GM18520 (cell line): ENCODE measurements at regions not wholly inside any gene's neighbourhood (a gene's known extent, or its start where the extent isn't known, plus 50 kb on each side); places are given as distances from the start of the nearest gene placed in this dataset.
"Not testable (repeated sequence)": the region's sequence is repeated elsewhere in the genome, so short reads cannot be mapped to it uniquely, and the experiment has no call there.

ENCODE experiments used
- ATAC-seq: cut with Tn5 transposase; IDR thresholded peaks from one replicate; pipeline ENCODE4 v1.9.1; 2021; ENCODE audit not compliant: unreplicated experiment

DNA sequence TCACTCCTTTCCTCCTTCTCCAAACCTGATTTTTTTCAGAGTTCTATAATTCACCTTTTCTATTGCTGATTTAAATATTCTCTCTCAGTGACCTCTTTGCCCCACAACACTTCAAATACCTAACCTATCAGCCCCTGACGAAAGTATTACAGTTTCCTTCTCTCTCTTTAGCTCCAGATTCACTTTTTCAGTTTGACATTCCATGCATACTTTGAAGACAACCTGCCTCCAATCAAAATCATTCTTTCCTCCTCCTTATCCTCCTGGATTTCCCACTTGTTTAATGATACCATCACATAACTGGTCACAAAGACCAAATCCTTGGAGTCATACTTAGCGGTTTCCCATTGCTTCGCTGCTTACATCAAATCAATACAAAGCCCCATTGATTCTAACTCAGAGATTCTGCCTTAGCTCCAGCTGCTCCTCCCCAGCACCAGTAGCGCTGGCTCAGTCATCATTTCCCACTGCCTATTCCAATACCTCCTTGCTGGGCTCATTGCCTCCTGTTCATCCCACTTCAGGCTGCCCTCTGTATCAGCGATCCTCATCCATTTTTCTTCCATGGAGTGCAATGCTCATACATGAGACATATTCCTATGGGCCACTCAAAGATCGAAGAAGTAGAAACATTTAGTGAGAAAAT lies 240.1 kb downstream of the ZNF92 start:
- ATAC-seq: not testable (repeated sequence)

DNA sequence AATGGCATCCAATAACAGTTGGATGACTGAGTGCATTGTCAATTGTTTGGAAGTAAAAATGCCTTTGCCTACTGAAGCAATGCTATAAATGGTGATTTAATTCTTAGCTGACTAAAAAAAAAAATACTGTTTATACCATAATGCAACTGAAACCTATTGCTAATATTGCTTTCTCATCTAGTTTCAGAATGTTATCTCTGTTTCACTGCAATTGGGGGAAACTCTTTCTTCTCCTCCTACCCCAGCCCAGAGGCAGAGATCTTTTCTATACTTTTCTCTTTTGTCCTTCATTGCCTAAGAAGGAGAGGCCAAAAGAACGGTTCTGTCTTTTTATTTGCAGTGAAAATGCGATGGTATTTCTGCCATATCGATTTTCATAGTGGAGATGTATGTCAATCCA lies 242.5 kb downstream of the ZNF92 start:
- not testable (repeated sequence) for ATAC-seq

DNA sequence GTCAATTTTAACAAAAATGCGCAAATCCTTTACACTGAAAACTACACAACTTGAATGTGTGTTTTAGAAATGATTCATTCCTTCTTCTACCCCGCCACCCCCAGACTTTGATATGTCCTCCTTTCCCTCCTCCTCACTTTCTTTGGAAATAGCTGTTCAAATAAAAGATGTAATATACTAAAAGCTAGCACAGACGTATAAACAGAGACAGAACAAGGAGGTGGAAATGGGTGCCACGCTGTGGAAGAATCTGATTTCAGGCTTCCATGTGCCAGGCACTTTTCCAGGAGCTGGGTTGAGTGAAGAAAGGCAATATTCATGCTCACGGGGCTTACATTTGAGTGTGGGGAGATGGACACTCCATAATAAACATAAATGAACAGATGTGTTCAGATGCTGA lies 246.6 kb downstream of the ZNF92 start:
- not testable (repeated sequence) for ATAC-seq

DNA sequence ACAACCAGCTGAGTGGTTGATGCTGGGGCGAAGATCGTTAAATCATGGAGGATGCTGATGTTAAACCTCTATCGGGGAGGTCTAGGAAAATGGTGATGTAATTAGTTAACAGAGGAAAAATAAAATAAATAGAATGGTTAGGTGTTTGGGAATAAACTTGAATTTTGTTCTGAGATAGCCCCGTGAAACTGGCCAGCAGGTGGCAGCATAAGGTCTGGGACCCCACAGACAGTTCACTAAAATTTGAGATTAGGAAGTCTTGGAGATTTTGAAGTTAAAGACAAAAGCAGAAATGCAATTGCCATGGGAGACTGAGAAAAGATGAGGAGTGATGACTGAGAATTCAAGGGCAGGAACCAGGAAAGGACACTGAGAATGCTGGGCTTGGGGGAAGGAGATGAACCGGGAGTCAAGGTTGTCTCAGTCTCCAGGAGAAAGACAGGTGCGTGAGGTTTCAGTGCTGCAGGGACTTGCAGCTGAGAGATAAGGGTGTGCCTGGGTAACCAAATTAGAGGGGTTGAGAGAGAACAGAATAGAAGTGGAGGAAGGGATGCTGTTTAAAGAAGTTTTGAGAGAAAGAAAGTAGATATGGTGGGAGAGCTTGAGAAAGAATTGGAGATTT lies 248.0 kb downstream of the ZNF92 start:
- ATAC-seq: not testable (repeated sequence)

DNA sequence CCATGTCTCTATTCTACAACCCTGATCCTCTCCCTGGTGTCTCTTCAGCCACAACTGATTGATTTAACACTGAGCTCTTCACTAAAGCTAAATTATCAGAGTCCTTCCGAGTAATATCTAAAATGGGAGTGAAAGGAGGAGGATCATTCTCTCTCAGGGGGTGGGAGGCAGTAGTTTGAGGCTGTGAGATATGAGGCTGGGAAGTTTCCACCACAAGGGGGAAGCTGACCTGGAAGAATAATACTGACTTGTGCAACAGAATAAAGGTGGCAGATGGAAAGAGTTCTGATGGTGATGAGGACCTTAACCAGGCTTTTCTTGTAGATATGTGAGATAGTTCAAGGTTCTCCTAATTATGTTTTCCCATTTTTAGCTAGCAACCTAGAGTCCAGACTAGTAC lies 241.6 kb upstream of the VKORC1L1 start:
- ATAC-seq: not testable (repeated sequence)

DNA sequence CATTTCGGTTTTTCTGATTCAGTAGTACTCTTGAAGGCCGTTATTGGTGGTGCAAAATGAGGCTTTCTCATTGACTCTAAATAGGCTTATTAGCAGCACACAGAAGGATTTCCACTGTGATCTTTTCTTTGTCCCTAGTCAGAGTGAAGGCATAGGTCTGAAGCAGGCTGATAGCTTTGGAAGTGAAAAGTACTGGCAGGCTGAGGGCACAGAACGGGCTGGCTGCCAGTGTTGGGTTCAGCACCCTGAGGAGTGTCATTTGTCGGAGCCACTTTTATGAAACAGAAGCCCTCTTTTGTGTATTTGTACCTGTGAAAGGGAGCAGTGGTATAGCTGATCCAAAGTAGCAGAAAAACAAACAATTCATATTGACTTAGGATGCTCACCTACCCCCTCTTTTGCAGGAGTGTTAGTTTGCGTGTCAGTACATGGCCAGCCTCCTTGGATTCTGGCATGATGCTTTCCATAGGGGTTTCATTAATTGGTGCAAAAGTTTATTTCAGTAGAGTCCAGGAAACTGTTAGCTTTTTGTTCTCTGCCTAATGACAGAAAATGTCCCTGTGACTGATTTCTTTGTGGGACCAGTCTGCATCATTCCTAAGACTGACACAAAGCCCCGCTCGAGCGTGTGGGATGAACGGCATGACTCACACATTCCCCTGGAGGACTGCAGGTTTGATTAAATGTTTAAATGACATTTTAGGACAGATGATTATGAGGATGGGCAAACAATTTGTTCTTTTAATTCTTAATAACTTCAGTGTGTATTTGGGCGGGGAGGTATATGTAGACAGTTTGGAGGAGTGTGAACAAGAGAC lies 239.1 kb upstream of the VKORC1L1 start:
- not testable (repeated sequence) for ATAC-seq

DNA sequence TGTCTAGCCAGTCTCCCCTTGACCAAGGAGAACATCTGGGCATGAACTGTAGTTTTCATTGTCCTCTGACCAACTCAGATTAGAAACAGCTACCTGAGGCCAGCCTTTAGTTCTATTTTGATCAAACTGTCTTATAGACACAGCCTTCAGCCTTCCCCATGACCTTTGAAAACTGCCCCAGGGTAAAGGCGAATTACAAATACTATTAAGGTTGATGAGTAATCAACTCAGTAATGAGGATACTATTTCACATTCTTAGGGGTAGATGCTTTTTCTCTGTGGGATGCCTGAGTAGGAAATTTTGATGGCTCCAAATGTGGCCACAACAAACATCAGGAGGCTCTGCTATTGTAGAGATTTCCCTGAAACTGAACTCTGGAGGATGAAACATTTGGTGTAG lies 234.0 kb upstream of the VKORC1L1 start:
- ATAC-seq: not testable (repeated sequence)

DNA sequence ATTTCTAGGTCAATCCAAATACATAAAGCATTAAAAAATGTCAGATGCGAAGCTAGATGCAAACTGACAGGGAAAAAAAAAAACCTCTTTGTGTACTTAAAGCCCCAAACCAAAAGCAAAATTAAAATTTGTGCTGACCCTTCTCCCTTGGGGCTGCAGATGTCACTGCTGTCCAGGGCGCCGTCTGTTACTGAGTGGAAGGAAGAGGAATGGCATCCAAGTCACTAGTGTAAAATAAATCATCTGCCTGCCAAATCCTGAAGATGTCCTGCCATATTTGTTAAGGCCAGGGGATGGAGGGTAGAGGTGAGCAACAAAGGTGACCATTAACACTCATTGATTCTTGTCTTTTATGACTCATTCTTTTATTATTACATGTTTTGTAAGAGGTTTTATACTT lies 233.2 kb upstream of the VKORC1L1 start:
- not testable (repeated sequence) for ATAC-seq

DNA sequence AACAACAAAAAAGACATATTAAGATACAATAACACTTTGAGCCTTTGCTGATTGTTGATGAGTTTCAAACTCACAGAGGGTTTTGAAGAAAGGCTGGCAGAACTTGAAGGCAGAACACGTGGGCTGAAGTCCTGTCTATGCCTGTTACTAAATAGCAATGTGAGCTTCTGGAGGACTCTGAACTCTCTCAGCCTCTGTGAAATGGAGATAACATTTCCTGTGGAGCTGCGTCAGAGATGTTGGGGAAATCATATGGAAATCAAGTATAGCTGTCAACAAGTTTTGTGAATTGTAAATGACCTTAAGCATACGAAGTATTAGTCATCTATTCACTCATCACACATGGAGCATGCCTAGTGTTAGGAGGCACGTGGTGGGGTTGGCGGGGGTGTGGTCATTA lies 229.4 kb upstream of the VKORC1L1 start:
- ATAC-seq: not testable (repeated sequence)

DNA sequence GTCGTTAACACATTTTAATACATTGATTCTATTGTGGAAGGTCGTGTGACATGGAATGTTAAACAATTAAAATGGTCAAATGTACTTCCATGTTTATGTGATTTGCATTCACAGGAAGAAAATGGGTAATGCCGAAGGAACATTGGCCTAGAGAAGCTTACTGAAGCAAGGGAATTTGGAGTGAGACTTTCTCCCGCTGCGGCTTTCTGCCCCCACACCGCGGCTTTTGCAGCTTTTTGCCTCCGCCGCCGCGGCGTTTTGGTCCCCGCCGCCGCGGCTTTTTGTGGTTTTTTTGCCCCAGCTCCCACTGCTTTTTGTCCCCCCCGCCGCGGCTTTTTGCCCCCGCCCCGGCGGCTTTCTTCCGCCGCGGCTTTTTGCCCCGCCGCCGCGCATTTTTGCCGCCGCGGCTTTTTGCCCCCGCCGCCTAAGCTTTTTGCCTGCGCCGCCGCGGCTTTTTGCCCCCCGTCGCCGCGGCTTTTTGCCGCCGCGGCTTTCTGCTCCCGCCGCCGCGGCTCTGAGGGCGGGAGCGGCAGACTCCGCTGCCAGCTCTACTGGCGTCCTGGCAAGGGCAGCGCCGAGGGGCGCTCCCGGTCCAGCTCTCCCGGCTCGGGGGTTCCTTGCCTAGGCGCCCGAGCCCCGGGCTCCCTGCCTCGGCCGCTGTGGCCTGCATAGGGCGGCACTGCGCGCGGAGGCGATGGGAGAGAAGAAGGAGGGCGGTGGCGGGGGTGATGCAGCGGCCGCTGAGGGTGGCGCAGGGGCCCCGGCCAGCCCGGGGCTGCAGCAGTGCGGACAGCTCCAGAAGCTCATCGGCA lies 225.5 kb upstream of the VKORC1L1 start:
- not testable (repeated sequence) for ATAC-seq

DNA sequence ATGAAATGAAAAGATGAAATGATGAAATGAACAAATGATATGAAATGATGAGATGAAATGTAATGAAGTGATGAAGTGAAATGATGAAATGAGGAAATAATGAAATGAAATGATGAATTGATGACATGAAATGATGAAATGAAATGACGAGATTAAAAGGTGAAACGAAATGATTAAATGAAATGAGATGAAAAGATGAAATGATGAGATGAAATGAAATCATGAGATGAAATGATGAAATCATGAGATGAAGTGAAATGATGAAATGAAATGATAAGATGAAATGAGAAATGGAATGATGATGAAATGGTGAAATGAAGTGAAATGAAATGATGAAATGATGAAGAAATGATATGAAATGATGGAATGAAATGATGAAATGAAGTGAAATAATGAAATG lies 221.7 kb upstream of the VKORC1L1 start:
- ATAC-seq: not testable (repeated sequence)

DNA sequence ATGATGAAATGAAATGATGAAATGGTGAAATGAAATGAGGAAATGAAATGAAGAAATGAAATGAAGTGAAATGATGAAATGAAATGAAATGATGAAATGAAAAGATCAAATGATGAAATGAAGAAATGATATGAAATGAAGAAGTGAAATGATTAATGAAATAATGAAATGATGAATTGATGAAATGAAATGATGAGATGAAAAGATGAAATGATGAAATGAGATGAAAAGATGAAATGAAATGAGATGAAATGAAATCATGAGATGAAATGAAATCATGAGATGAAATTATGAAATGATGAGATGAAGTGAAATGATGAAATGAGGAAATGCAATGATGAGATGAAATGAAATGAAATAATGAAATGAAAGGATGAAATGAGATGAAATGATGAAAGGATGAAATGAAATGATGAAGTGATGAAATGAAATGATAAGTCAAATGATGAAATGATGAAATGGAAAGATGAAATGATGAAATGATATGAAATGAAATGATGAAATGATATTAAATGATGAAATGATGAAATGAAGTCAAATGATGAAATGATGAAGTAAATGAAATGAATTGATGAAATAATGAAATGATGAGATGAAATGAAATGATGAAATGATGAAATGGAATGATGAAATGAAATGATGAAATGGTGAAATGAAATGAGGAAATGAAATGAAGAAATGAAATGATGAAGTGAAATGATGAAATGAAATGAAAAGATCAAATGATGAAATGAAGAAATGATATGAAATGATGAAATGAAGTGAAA lies 220.9 kb upstream of the VKORC1L1 start:
- not testable (repeated sequence) for ATAC-seq

DNA sequence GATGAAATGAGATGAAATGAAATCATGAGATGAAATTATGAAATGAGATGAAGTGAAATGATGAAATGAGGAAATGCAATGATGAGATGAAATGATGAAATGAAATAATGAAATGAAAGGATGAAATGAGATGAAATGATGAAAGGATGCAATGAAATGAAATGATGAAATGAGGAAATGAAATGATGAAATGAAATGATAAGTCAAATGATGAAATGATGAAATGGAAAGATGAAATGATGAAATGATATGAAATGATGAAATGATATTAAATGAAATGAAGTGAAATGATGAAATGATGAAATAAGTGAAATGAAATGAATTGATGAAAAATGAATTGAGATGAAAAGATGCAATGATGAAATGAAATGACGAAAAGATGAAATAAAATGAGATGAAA lies 220.2 kb upstream of the VKORC1L1 start:
- not testable (repeated sequence) for ATAC-seq

DNA sequence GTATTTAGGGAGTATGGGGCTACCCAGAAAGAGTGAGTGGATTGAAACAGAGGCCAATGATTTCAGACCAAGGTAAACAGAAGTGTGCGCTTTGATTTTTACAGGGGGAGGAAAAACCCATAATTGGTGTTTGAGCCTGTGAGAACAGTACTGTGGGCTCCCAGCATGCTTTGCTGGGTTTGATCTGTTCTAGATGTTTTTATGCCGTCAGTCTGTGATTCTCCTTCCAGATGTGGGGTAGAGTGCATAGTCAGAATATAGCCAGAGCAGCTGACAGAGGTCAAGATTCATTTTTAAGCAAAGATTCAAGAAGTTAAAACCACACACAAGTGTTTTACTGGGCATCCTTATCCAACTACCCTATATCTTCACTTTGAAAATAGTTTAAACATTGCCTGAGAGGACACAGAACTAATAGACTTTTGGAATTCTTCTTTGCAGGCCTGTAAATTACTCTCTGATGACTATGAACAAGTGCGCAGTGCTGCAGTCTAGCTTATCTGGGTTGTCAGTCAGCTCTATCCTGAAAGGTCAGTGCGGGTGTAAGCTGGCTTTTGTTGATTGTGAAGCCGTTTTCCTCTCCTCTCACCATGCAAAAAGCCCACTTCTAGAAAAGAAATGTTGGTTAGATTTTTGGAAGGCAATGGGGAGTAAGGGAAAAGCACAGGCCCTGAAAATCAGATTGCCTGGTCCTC lies 216.2 kb upstream of the VKORC1L1 start:
- ATAC-seq: not testable (repeated sequence)

DNA sequence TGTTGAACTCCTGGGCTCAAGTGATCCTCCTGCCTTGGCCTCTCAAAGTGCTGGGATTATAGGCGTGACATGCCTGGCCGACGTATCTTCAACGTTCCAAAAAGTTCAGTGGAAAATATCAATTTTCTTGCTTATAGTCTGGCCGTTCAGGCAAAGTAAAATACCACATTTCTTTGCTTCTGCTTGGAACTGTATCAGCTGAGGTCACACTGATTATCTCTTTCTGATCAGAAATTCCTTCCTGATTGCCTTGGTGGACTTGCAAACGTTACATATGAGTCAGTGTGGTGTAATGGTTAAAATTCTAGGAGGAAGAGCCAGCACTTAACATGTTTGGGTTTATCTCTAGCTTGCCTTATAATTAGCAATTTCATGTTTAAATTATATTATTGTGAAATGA lies 189.5 kb upstream of the VKORC1L1 start:
- ATAC-seq: not testable (repeated sequence)

DNA sequence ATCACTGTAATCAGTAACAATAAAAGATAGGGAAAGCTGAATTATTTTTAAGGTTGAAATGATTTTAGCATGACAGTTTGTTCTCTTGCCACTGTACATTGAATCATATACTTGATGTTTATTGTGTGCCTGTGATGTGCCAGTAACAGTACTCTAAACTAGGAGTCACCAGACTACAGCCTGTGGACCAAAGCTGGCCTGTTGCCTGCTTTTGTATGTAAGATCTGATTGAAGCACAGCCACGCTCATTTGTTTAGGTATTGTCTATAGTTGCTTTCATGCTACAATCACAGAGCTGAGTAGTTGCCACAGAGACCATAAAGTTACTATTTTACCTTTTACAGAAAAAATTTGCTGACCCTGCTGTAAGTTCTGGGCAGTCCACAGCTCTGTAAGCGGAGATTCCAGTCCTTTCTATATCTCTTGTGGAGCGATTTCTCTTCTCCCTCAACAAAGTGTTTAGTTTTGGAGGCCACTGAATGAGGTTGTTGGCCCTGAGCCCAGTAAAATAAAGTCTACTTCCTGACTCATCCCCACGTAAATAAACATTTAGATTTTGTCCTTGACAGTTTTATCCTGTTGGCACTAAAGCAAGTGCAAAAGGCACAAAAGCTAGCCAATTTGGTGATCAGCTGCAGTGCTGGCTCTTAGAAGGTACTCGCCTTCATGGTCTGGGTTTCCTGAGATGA lies 173.7 kb upstream of the VKORC1L1 start:
- ATAC-seq: not testable (repeated sequence)

DNA sequence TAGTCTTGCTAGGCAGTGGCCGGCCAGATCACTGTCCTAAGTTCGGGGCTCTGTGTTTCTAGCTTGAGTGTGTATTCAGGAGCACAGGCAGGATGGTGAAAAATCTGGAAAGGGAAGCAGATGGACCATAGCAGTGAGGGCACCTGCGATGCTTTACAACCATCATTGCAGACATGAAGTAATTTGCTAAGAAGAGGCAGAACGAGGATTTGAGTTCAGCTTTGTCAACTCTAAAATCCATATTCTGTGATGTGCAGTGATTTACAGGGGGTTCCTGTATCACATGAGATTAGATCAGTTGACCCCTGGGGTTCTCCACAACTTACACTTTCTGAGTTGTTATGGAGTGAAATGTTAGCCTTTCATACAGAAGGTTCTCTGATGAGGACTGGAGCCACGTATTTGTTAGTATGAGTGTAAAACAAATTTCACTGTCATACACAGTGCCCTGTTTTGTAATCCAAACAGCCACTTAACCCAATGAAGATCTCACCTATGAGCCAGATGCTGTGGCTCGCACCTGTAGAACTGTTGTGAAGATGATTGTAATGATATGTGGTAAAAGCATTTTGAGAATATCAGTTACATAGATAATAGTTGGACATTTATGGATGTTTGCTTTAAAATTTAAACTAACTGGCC lies 173.0 kb upstream of the VKORC1L1 start:
- ATAC-seq: not testable (repeated sequence)

DNA sequence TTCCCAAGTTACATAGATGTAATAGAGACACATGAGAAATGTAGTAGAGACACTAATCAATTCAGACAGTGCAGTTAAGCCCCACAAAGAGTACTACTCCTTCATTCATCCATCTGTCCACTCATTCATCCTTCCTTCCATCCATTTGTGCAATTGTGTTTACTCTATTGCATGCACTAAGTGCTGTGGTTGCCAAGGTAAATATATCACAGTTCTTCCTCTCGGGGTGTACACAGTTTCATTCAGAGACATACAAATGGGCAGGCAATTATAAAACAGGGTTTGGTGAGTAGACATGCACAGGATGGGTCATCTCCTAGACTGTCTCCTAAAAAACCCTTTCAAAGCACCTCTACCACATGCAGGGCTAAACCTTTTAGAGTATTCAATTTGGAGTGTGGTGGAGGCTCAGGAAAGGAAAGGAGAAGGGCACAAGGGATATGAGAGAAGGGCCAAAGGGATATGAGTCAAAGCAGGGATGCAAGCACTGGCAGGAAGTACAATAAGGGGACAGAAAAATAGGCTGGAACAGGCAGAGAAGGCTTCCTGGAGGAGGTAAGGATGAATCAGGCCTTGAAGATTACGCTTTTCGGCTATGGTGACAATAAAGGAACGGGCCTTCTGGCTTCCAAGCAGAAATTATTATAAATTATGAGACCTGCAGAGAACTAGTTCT lies 153.6 kb upstream of the VKORC1L1 start:
- not testable (repeated sequence) for ATAC-seq
